GM12878 (cell line): ENCODE measurements at regions not wholly inside any gene's neighbourhood (a gene's known extent, or its start where the extent isn't known, plus 50 kb on each side); places are given as distances from the start of the nearest gene placed in this dataset.

Experiments used
- ATAC-seq: fragments of 200-7000 bp; cut with Tn5 transposase; 3 replicates; pipeline ENCODE4 v1.9.1; 2020; ENCODE audit warnings: mild to moderate bottlenecking, moderate library complexity
- BruUV-seq: library from RNA; stranded (reverse); fragments of 400-500 nt; replicated peaks from 2 replicates; lab custom pipeline; 2021; lab: Mats Ljungman, UMichigan
- CTCF ChIA-PET: fragments of 300-600 bp; sonication (Branson Sonifier 250); formaldehyde crosslinking; extraction: SDS; loops from one replicate; lab custom pipeline; 2021; ENCODE audit warnings: inconsistent platforms; lab: Yijun Ruan, JAX
- POLR2A ChIA-PET: fragments of 350-600 bp; formaldehyde crosslinking; extraction: SDS; loops from one replicate; lab custom pipeline; 2021; ENCODE audit warnings: inconsistent platforms; lab: Charles Lee
- RAD21 ChIA-PET: fragments of 300-600 bp; sonication (Branson Sonifier 250); formaldehyde crosslinking; loops from one replicate; lab custom pipeline; 2023; ENCODE audit warnings: antibody characterized with exemption; ENCODE audit not compliant: unreplicated experiment; lab: Charles Lee
- SMC1A ChIA-PET: fragments of 300-600 bp; sonication (Branson Sonifier 250); formaldehyde crosslinking; loops from one replicate; lab custom pipeline; 2023; ENCODE audit not compliant: unreplicated experiment, uncharacterized antibody; lab: Charles Lee
- DNase-seq: peaks from one replicate; pipeline ENCODE4 v3.0.0-alpha.2; 2011; ENCODE audit warnings: low read depth, low spot score
- FAIRE-seq: peaks from 3 replicates; lab custom pipeline; 2011; peaks lifted over from hg19 to GRCh38; lab: Jason Lieb, UNC
- H2AFZ ChIP-seq: 2 replicates; pipeline ENCODE4 v1.6.0; 2011; ENCODE audit warnings: low read depth, low read length, control low read depth; ENCODE audit not compliant: control insufficient read depth
- H3K27ac ChIP-seq: 2 replicates; pipeline ENCODE4 v1.5.1; 2011; ENCODE audit warnings: control low read depth; ENCODE audit not compliant: control insufficient read depth, insufficient read depth
- H3K27me3 ChIP-seq, 2 experiments: replicated peaks in 1 of 2; 2 replicates each; pipeline versions ENCODE4 v1.6.0 to v1.6.1; 2011; ENCODE audit warnings: low read length in 1 of 2; ENCODE audit not compliant: control insufficient read depth in 2 of 2, insufficient read depth in 2 of 2
- H3K36me3 ChIP-seq, 2 experiments: 2 replicates each; pipeline ENCODE4 v1.5.1; 2011; ENCODE audit warnings: low read length in 1 of 2; ENCODE audit not compliant: control insufficient read depth in 2 of 2, insufficient read depth in 2 of 2
- H3K4me1 ChIP-seq: 2 replicates; pipeline ENCODE4 v1.6.1; 2011; ENCODE audit warnings: mild to moderate bottlenecking, low read length, moderate library complexity, mixed read lengths; ENCODE audit not compliant: control insufficient read depth, insufficient read depth
- H3K4me2 ChIP-seq: 2 replicates; pipeline ENCODE4 v1.6.0; 2011; ENCODE audit warnings: control low read depth; ENCODE audit not compliant: control insufficient read depth, insufficient read depth
- H3K4me3 ChIP-seq: fragments of 200-600 bp; sonication (generic); 2 replicates; pipeline ENCODE4 v1.5.1; 2016
- H3K79me2 ChIP-seq: 2 replicates; pipeline ENCODE4 v1.6.0; 2011; ENCODE audit warnings: low read length; ENCODE audit not compliant: control insufficient read depth, insufficient read depth
- H3K9ac ChIP-seq: 2 replicates; pipeline ENCODE4 v1.8.0; 2011; ENCODE audit warnings: low read length, control low read depth, mixed read lengths; ENCODE audit not compliant: control insufficient read depth, insufficient read depth
- H3K9me3 ChIP-seq: replicated peaks from 3 replicates; pipeline ENCODE4 v1.5.1; 2011; ENCODE audit warnings: mild to moderate bottlenecking, low read length; ENCODE audit not compliant: control insufficient read depth, insufficient read depth
- H4K20me1 ChIP-seq: 2 replicates; pipeline ENCODE4 v1.6.0; 2011; ENCODE audit not compliant: control insufficient read depth, insufficient read depth
- ASH2L ChIP-seq: fragments of 300-600, 200-600 bp; sonication (generic); IDR thresholded peaks from 2 replicates; pipeline ENCODE4 v1.6.1; 2017; ENCODE audit warnings: low read depth, mild to moderate bottlenecking, borderline replicate concordance
- BCL11A ChIP-seq: IDR thresholded peaks from 2 replicates; pipeline ENCODE4 v1.6.1; 2011; ENCODE audit warnings: low read depth, low read length
- BHLHE40 ChIP-seq, 2 experiments: fragments of 450-650 bp in 1 of 2; IDR thresholded peaks; 2 replicates each; pipeline ENCODE4 v1.6.1; 2011 to 2017; ENCODE audit warnings: low read depth in 2 of 2, borderline replicate concordance in 1 of 2, improper control_type of control experiment in 1 of 2, low read length in 1 of 2, mild to moderate bottlenecking in 1 of 2
- BMI1 ChIP-seq: fragments of 450-650 bp; IDR thresholded peaks from 2 replicates; pipeline ENCODE4 v1.6.1; 2016; ENCODE audit warnings: mild to moderate bottlenecking, moderate library complexity, borderline replicate concordance
- CBFB ChIP-seq: IDR thresholded peaks from 2 replicates; pipeline ENCODE4 v1.6.1; 2016; ENCODE audit warnings: antibody characterized with exemption, low read depth
- CREM ChIP-seq: IDR thresholded peaks from 2 replicates; pipeline ENCODE4 v1.6.1; 2014; ENCODE audit warnings: antibody characterized with exemption, low read depth
- DPF2 ChIP-seq: fragments of 450-650 bp; IDR thresholded peaks from 2 replicates; pipeline ENCODE4 v1.6.1; 2017; ENCODE audit warnings: mild to moderate bottlenecking
- ESRRA ChIP-seq: IDR thresholded peaks from 2 replicates; pipeline ENCODE4 v1.6.1; 2012; ENCODE audit warnings: mild to moderate bottlenecking, low read length, improper control_type of control experiment
- HDAC2 ChIP-seq: fragments of 200-600 bp; sonication (generic); IDR thresholded peaks from 2 replicates; pipeline ENCODE4 v1.6.1; 2017
- JUND ChIP-seq: IDR thresholded peaks from 2 replicates; pipeline ENCODE4 v1.6.1; 2012; ENCODE audit warnings: low read depth, mild to moderate bottlenecking, low read length, improper control_type of control experiment, moderate library complexity
- MTA3 ChIP-seq: IDR thresholded peaks from 2 replicates; pipeline ENCODE4 v1.6.1; 2012; ENCODE audit warnings: low read length, inconsistent platforms, borderline replicate concordance
- MXI1 ChIP-seq: fragments of 150-350 bp; IDR thresholded peaks from 2 replicates; pipeline ENCODE4 v1.6.1; 2011; ENCODE audit warnings: low read depth, mild to moderate bottlenecking, inconsistent platforms, low read length, improper control_type of control experiment
- NR2C2 ChIP-seq: IDR thresholded peaks from 2 replicates; pipeline ENCODE4 v1.6.1; 2011; ENCODE audit warnings: borderline replicate concordance, low read depth; ENCODE audit not compliant: control insufficient read depth, insufficient read length
- PAX5 ChIP-seq: IDR thresholded peaks from 2 replicates; pipeline ENCODE4 v1.6.1; 2011; ENCODE audit warnings: low read depth, low read length, borderline replicate concordance
- POU2F2 ChIP-seq: IDR thresholded peaks from 3 replicates; pipeline ENCODE4 v1.6.1; 2011; ENCODE audit warnings: low read depth, mild to moderate bottlenecking, low read length, borderline replicate concordance
- RAD51 ChIP-seq: fragments of 450-650 bp; IDR thresholded peaks from 2 replicates; pipeline ENCODE4 v1.6.1; 2016; ENCODE audit warnings: moderate library complexity, mild to moderate bottlenecking, inconsistent platforms
- ZSCAN29 ChIP-seq: fragments of 450-650 bp; IDR thresholded peaks from 2 replicates; pipeline ENCODE4 v1.6.1; 2017; ENCODE audit warnings: mild to moderate bottlenecking, moderate library complexity
- WGBS: methylation state at CpG from one replicate; pipeline ENCODE4 v1.1.6; 2016; ENCODE audit warnings: low lambda C conversion rate; ENCODE audit not compliant: insufficient replicate concordance, insufficient coverage; ENCODE audit errors: missing lambda C conversion rate; 5-methylcytosine and 5-hydroxymethylcytosine counted together
- in situ Hi-C: fragments of 300-500 bp; cut with MboI; formaldehyde crosslinking; loops from 9 replicates; pipeline ENCODE4 v1.14.3; 2018; ENCODE audit warnings: mixed read lengths
- intact Hi-C: fragments of 100-400 bp; cut with micrococcal nuclease; formaldehyde crosslinking; loops from one replicate; pipeline ENCODE4 v1.14.2; 2022; ENCODE audit not compliant: unreplicated experiment
- TF ChIP-seq, protein P1 (sequence below): fragments of 450-650 bp; conservative IDR thresholded peaks from 2 replicates; pipeline ENCODE4 v1.6.1; 2017; ENCODE audit warnings: mild to moderate bottlenecking, moderate library complexity
- TF ChIP-seq, protein P2 (sequence below): IDR thresholded peaks from 2 replicates; pipeline ENCODE4 v1.6.1; 2011; ENCODE audit warnings: low read depth, mild to moderate bottlenecking, low read length, moderate library complexity, borderline replicate concordance; ENCODE audit errors: extremely low read depth

DNA sequence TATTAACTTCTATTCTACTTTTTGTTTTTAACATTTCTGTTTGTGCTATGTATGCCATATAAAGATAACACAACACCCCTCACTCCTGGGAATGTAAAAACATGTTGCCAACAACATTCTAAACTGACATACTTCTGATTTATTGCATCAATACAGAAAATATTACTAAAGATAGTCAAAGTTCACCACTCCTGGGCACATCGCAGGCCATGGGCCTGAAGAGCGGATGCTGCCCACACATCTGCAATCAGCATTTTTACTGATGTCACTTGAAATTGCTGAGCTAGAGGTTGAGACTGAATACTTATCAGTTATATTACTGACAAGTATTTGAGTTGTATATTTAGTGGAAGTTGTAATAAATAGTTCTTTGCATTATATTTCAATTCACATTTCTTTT is 711.9 kb upstream of the EPHA7 start:
- no peak for TF ChIP-seq ZSCAN29
- no peak for TF ChIP-seq HDAC2
- no peak for TF ChIP-seq CBFB
- TF ChIP-seq BHLHE40 (IDR thresholded peaks at IDR 0.05; ENCODE audit: borderline replicate concordance in 1 of 2, low read depth in 2 of 2, low read length in 1 of 2) = no peak
- no peak for TF ChIP-seq POU2F2
- no peak for TF ChIP-seq BCL11A
- no peak for TF ChIP-seq RAD51
- TF ChIP-seq MXI1 = no peak
- no peak for TF ChIP-seq CREM
- TF ChIP-seq PAX5 = no peak
- no peak for TF ChIP-seq NR2C2
- TF ChIP-seq ESRRA = no peak
- TF ChIP-seq, protein P1, sequence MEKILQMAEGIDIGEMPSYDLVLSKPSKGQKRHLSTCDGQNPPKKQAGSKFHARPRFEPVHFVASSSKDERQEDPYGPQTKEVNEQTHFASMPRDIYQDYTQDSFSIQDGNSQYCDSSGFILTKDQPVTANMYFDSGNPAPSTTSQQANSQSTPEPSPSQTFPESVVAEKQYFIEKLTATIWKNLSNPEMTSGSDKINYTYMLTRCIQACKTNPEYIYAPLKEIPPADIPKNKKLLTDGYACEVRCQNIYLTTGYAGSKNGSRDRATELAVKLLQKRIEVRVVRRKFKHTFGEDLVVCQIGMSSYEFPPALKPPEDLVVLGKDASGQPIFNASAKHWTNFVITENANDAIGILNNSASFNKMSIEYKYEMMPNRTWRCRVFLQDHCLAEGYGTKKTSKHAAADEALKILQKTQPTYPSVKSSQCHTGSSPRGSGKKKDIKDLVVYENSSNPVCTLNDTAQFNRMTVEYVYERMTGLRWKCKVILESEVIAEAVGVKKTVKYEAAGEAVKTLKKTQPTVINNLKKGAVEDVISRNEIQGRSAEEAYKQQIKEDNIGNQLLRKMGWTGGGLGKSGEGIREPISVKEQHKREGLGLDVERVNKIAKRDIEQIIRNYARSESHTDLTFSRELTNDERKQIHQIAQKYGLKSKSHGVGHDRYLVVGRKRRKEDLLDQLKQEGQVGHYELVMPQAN = no peak
- TF ChIP-seq, protein P2, sequence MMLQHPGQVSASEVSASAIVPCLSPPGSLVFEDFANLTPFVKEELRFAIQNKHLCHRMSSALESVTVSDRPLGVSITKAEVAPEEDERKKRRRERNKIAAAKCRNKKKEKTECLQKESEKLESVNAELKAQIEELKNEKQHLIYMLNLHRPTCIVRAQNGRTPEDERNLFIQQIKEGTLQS = no peak
- no peak for TF ChIP-seq ASH2L
- no peak for TF ChIP-seq DPF2
- TF ChIP-seq JUND = no peak
- no peak for TF ChIP-seq MTA3
- TF ChIP-seq BMI1 = no peak
- no peak overlapping the region for H3K4me3 ChIP-seq
- intact Hi-C loops = no loop called here
- ChIA-PET RAD21 (no interaction called here), SMC1A (no interaction called here), POLR2A (no interaction called here), CTCF (interaction anchor here (1.3 kb wide), 1 partner anchor 10 kb away, joined by 3 read pairs; no protein-coding TSS in a partner anchor)
- no peak for DNase-seq
- no peak overlapping the region for H3K4me2 ChIP-seq
- 62% methylated on average over 2 of the region's 2 CpGs for WGBS
- in situ Hi-C loops = no loop called here
- no peaks in the 10 kb centered on the region for H3K79me2 ChIP-seq
- H3K27ac ChIP-seq = no peak overlapping the region
- no peaks in the 10 kb centered on the region for H3K4me1 ChIP-seq
- H3K27me3 ChIP-seq = no peaks in the 10 kb centered on the region
- no peaks in the 10 kb centered on the region for H3K36me3 ChIP-seq
- no peak for FAIRE-seq
- no peak for ATAC-seq
- no TSS peak for BruUV-seq
- H2AFZ ChIP-seq = no peak overlapping the region
- H3K9me3 ChIP-seq = no peaks in the 10 kb centered on the region
- no peak overlapping the region for H3K9ac ChIP-seq
- H4K20me1 ChIP-seq = no peaks in the 10 kb centered on the region
